GM12875 (cell line): ENCODE measurements at regions not wholly inside any gene's neighbourhood (a gene's known extent, or its start where the extent isn't known, plus 50 kb on each side); places are given as distances from the start of the nearest gene placed in this dataset.

Source experiments
- H3K4me3 ChIP-seq: one replicate; pipeline ENCODE4 v1.5.1; 2011; ENCODE audit warnings: low read depth, low read length, control low read depth
- TF ChIP-seq, protein P1 (sequence below): IDR thresholded peaks from 2 replicates; pipeline ENCODE4 v1.5.1; 2011; ENCODE audit warnings: low read depth, mild to moderate bottlenecking, control low read depth, inconsistent platforms, low read length, moderate library complexity, borderline replicate concordance; ENCODE audit not compliant: insufficient read depth

DNA sequence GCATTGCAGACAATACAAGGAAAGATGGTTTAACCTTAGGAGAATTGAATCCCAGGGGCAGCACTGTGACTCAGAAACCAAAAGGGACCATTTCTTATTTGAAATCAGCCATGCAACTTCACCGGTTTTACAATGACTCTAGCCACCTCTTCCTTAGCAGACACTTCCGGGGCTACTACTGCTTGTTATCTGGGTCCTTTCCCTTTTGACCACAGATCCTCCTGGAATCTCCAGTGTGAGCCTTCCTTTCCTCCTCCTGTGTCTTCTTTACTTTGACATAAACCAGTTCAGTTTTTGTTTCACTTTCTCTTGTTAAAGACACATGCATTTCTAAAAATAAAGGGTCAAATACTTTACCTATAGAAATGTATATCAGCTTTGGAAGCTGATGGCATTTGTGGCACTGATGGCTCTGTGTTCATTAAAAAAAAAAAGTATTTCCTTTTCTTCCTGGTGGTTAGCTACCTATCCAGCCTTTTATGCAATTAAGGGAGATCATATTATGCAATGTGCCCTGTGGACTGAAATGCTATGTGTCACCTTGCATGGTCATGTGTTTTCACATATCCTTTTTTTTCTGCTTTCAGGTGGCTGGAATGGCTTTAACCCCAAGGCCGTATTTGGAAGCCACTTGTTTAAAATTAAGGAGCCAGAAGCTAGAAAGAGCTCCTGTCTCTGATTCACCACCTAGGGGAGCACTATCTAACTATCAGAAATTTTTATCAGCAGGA, 296.2 kb downstream of the CHL1 start:
- peak overlapping the region; percentile 21 for H3K4me3 ChIP-seq
- TF ChIP-seq, protein P1, sequence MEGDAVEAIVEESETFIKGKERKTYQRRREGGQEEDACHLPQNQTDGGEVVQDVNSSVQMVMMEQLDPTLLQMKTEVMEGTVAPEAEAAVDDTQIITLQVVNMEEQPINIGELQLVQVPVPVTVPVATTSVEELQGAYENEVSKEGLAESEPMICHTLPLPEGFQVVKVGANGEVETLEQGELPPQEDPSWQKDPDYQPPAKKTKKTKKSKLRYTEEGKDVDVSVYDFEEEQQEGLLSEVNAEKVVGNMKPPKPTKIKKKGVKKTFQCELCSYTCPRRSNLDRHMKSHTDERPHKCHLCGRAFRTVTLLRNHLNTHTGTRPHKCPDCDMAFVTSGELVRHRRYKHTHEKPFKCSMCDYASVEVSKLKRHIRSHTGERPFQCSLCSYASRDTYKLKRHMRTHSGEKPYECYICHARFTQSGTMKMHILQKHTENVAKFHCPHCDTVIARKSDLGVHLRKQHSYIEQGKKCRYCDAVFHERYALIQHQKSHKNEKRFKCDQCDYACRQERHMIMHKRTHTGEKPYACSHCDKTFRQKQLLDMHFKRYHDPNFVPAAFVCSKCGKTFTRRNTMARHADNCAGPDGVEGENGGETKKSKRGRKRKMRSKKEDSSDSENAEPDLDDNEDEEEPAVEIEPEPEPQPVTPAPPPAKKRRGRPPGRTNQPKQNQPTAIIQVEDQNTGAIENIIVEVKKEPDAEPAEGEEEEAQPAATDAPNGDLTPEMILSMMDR, result no peak

DNA sequence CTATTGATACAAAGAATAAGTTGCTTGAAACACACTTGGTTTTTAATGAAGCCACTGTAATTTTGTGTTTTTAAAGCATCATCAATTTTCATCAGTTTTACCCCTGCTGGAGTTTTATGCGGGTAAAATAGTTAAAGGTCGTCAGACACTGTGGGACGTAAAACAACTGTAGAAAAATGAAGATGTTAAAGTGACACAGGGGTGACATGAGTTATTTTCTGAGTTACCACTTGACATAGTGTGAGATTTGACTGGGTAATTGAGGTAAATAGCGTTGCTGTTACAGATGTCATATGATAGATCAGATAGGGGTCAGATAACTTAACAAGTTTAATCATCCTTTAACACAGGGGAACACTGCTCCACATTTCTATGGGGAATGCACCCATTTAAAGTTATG, 297.6 kb downstream of the CHL1 start:
- TF ChIP-seq, protein P1, result no peak
- no peak overlapping the region for H3K4me3 ChIP-seq

DNA sequence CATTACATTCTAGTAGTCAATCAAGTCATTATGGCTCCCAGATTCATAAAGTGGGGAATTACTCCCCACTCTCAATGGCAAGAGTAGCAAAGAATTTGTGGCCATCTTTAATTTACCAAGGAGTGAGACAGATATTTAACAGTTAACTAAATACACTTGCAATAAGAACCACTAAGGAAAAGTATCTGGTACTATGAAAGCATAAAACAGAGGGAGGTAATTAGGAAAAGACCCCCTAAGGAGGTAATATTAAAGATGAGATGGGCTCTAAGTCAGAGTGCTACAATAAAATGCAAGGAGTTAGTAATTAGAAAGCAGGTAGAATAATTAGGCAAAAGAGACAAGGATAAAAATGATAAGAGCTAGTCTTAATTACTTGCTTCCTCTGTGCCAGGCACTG, 301.9 kb downstream of the CHL1 start:
- no peak overlapping the region for H3K4me3 ChIP-seq
- TF ChIP-seq, protein P1, result no peak

DNA sequence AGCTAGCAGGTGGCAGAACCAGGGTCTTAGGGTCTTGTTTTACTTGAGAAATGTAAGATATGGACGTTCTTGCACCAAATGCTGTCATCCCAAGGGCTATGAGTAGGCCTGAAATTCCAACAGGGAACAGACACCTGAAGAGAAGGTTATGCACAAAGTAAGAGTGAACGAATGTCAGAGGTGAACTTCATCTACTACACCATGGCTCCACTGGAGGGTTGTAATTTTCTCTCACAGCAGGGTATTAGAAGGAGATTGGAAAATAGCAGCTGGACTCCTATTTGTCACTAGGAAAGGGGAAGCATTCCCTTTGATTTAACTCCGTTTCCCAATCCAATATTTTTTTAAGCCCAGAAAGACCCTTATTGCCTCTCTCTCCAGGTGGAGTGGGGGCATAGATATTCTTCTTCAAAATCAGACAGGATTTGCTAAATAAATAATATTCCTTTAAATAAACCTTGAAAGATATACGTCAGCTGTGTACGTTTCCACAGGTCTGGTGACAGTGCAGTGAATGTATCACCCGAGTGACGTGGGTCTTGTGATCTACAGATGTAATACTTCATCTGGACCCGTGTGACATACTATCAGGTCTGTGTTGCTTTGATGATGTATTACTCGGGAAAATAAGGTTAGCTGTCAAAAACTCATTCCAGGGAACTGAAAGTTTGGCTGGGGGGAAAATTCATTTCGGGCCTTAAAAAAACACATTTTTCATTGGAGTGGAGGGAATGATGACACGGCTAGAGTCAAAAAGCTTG, 302.6 kb downstream of the CHL1 start:
- TF ChIP-seq, protein P1, result no peak
- no peak overlapping the region for H3K4me3 ChIP-seq

DNA sequence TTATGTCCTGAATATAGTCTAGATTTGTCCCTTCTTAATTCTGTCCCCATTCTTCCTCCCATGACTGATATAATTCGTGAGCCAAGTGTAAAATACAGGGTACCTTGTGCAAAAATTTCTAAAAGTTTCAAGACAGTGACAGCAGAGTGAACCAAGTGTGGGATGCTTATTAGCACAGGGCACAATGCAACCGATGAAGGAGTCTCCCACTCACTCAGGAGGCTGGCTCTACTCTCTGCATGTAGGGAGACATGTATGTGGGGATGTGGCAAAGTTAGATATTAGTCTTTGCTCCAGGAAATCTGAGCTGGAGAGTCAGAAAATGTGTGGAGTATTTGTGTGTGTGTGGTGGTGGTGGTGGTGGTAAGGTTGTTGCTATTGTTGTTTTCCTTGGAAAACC, 305.9 kb downstream of the CHL1 start:
- TF ChIP-seq, protein P1, result no peak
- H3K4me3 ChIP-seq, result no peak overlapping the region

DNA sequence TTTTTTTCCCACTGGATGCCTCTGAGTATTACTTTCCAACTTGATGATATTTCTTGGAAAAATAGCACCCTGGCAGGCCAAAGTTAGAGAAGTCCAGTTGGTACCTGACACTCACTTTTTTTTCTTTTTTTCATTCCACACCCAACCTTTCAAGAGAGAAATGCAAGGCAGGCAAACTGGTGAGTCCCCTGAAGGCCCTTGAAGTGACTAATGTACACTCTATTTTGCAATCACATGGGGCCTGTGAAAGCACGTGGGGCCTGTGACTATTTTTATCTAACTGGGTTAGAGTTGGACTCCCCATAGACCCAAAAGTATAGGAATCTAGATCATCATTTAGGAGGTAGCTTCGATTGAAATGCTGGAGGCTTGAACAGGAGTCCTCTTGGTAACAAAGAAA, 316.7 kb downstream of the CHL1 start:
- no peak overlapping the region for H3K4me3 ChIP-seq
- TF ChIP-seq, protein P1, result no peak

DNA sequence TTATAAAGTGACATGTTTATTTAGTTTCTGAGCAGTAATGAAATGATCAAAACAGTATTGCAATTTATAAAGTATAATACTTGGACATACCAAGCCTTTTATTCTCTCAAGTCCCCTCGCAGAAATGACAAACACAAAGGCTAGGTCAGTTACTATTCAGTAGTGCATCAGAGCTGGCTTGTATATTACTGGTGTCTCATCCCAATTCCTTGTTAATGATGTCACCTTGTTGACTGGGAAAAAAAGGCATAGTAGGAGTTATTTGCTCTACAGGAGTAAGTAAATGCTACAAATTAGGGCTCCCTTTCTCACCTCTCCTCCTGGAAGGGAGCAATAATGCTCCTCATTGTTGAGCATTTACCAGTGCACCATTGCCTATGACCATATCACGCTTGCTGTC, 317.6 kb downstream of the CHL1 start:
- TF ChIP-seq, protein P1, result no peak

More for the DNA sequence above, 317.6 kb downstream of the CHL1 start:
- H3K4me3 ChIP-seq, result no peak overlapping the region
